ENCODE measurements at regions not wholly inside any gene's neighbourhood (a gene's known extent, or its start where the extent isn't known, plus 50 kb on each side); places are given as distances from the start of the nearest gene placed in this dataset.

DNA sequence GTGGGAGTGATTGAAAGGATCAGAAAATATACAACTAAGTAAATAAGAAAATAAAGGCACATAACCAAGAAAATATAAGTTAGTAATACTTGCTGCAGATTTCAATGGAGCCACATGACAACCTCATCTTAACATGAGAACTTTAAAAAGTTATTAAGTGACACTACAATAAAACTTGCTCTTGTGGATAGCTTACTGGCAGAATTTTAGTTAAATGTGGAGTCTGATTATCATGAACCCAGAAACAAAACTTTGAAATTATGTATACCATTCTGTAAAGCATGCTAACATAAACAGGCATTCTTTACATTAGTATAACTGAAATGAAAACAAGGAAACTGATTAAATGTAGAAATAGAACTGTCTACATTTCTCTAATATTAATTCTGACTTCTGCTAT lies 220.9 kb downstream of the RFPL4B start:
- no peak for TF ChIP-seq POLR2AphosphoS5 (IDR thresholded peaks at IDR 0.05; ENCODE audit: low read depth, low read length)
- TF ChIP-seq FOXP2 (optimal IDR thresholded peaks at IDR 0.05; ENCODE audit: borderline replicate concordance, extremely low read depth, extremely low read length, insufficient read depth), result no peak
